ENCODE measurements at regions not wholly inside any gene's neighbourhood (a gene's known extent, or its start where the extent isn't known, plus 50 kb on each side); places are given as distances from the start of the nearest gene placed in this dataset.

DNA sequence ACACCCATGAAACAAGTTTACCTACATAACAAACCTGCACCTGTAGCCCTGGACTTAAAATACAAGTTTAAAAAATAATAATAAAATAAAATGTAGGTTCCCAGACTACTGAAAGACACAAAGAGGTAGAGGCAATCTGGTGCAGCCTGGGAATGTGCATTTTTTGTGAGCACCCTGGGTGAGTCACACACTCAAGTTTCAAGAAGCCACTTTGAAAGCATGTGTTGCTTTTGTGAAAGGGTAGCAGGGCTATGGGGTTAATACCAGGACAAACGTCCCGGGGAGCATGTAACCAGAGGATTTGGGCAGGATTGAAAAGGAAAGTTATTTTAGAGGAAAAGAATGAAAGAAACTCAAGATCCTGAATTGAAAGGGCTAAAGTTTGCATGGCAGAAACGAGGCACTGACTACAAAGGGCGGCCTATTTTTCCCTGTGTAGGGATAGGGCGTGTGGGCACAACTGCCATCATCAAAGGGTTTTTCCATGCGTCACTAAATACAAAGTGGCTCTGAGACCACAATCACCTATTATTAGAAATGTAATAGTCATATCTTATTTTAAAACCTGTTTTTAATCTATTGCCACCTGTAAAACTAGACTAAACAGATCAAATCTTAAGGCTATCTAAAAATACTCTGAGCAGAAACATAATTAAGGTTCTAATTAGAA, 314.9 kb downstream of the COG6 start:
- H3K4me2 ChIP-seq (ENCODE audit: low read length), result no peak overlapping the region
- H4K20me1 ChIP-seq (ENCODE audit: control insufficient read depth, insufficient read depth, low read depth, low read length), result no peaks in the 10 kb centered on the region
- no peak overlapping the region for H3K27ac ChIP-seq (ENCODE audit: low read depth, low read length)
- peaks cover 8% of the 10 kb centered on the region for H3K4me1 ChIP-seq (ENCODE audit: control insufficient read depth, low read length)
- no peaks in the 10 kb centered on the region for H3K79me2 ChIP-seq (ENCODE audit: control insufficient read depth, low read length)
- H3K27me3 ChIP-seq (ENCODE audit: control insufficient read depth, low read length), result no peaks in the 10 kb centered on the region
- no peaks in the 10 kb centered on the region for H3K36me3 ChIP-seq (ENCODE audit: control insufficient read depth, low read length)
- no peaks in the 10 kb centered on the region for H3F3A ChIP-seq (ENCODE audit: control insufficient read depth, insufficient read depth)
- TF ChIP-seq, protein P1, sequence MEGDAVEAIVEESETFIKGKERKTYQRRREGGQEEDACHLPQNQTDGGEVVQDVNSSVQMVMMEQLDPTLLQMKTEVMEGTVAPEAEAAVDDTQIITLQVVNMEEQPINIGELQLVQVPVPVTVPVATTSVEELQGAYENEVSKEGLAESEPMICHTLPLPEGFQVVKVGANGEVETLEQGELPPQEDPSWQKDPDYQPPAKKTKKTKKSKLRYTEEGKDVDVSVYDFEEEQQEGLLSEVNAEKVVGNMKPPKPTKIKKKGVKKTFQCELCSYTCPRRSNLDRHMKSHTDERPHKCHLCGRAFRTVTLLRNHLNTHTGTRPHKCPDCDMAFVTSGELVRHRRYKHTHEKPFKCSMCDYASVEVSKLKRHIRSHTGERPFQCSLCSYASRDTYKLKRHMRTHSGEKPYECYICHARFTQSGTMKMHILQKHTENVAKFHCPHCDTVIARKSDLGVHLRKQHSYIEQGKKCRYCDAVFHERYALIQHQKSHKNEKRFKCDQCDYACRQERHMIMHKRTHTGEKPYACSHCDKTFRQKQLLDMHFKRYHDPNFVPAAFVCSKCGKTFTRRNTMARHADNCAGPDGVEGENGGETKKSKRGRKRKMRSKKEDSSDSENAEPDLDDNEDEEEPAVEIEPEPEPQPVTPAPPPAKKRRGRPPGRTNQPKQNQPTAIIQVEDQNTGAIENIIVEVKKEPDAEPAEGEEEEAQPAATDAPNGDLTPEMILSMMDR (IDR thresholded peaks at IDR 0.05; ENCODE audit: low read depth, low read length, poor library complexity, severe bottlenecking), result no peak
- TF ChIP-seq EZH2phosphoT487 (IDR thresholded peaks at IDR 0.05; ENCODE audit: borderline replicate concordance, low read length), result no peak
- H3K4me3 ChIP-seq (ENCODE audit: low read length), result no peak overlapping the region
- H3K9me2 ChIP-seq (replicated peaks; ENCODE audit: control insufficient read depth, low read length), result no peaks in the 10 kb centered on the region
- H3K9me3 ChIP-seq (ENCODE audit: control insufficient read depth, insufficient read depth, low read length), result no peaks in the 10 kb centered on the region

DNA sequence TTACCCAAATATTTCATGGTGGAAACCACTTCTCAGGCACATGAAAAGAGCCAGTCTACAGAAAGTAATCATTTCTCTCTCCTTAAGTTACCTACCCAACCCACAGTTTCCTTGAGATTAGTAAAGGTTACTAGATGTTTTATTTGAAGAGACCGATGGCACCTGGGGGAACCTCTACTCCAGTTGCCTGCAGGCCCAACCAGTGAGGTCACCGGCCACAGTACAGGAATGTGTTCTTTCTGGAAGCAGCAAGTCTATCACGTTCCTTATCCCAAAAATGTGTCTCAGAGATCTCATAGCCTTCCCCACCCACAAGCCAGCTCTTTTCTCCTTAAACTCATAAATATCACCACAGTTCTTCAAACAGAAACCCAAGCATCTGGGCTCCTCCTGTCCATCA, 316.1 kb downstream of the COG6 start:
- H3K27me3 ChIP-seq (ENCODE audit: control insufficient read depth, low read length), result no peaks in the 10 kb centered on the region
- no peaks in the 10 kb centered on the region for H3K9me2 ChIP-seq (replicated peaks; ENCODE audit: control insufficient read depth, low read length)
- no peaks in the 10 kb centered on the region for H3F3A ChIP-seq (ENCODE audit: control insufficient read depth, insufficient read depth)
- no peak overlapping the region for H3K27ac ChIP-seq (ENCODE audit: low read depth, low read length)
- no peak overlapping the region for H3K4me3 ChIP-seq (ENCODE audit: low read length)
- no peaks in the 10 kb centered on the region for H3K9me3 ChIP-seq (ENCODE audit: control insufficient read depth, insufficient read depth, low read length)
- no peaks in the 10 kb centered on the region for H3K36me3 ChIP-seq (ENCODE audit: control insufficient read depth, low read length)
- peaks cover 8% of the 10 kb centered on the region for H3K4me1 ChIP-seq (ENCODE audit: control insufficient read depth, low read length)
- H3K79me2 ChIP-seq (ENCODE audit: control insufficient read depth, low read length), result no peaks in the 10 kb centered on the region
- TF ChIP-seq, protein P1 (IDR thresholded peaks at IDR 0.05; ENCODE audit: low read depth, low read length, poor library complexity, severe bottlenecking), result no peak
- TF ChIP-seq EZH2phosphoT487 (IDR thresholded peaks at IDR 0.05; ENCODE audit: borderline replicate concordance, low read length), result no peak
- H3K4me2 ChIP-seq (ENCODE audit: low read length), result no peak overlapping the region
- H4K20me1 ChIP-seq (ENCODE audit: control insufficient read depth, insufficient read depth, low read depth, low read length), result no peaks in the 10 kb centered on the region

DNA sequence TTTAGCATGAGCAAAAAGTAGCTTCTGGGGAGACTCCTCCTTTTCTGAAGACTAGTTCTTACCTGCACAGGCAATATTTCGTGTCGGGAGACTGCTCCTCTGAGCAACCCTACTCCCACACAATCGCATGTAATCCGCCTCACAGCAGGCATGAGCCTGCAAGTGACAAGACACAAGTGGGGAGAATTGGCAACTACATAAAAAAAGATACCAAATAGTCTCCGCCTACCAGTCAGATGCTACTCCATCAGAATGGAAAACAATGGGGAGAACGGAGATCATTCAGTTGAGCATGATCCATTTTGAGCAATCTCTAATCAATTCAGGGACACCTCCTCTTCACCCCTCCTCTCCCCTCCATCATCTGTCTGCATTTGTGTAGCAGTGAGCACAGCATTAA, 321.0 kb downstream of the COG6 start:
- Histone ChIP-seq H3K4me3 (ENCODE audit: low read length) (no peak overlapping the region), H4K20me1 (ENCODE audit: control insufficient read depth, insufficient read depth, low read depth, low read length) (no peaks in the 10 kb centered on the region), H3K27me3 (ENCODE audit: control insufficient read depth, low read length) (no peaks in the 10 kb centered on the region), H3K4me1 (ENCODE audit: control insufficient read depth, low read length) (no peaks in the 10 kb centered on the region), H3K9me3 (ENCODE audit: control insufficient read depth, insufficient read depth, low read length) (no peaks in the 10 kb centered on the region), H3K79me2 (ENCODE audit: control insufficient read depth, low read length) (no peaks in the 10 kb centered on the region), H3K9me2 (replicated peaks; ENCODE audit: control insufficient read depth, low read length) (no peaks in the 10 kb centered on the region), H3K4me2 (ENCODE audit: low read length) (no peak overlapping the region), H3F3A (ENCODE audit: control insufficient read depth, insufficient read depth) (no peaks in the 10 kb centered on the region), H3K36me3 (ENCODE audit: control insufficient read depth, low read length) (no peaks in the 10 kb centered on the region), H3K27ac (ENCODE audit: low read depth, low read length) (no peak overlapping the region)
- TF ChIP-seq, protein P1 (IDR thresholded peaks at IDR 0.05; ENCODE audit: low read depth, low read length, poor library complexity, severe bottlenecking), result no peak
- TF ChIP-seq EZH2phosphoT487 (IDR thresholded peaks at IDR 0.05; ENCODE audit: borderline replicate concordance, low read length), result no peak
